ENCODE measurements at regions not wholly inside any gene's neighbourhood (a gene's known extent, or its start where the extent isn't known, plus 50 kb on each side); places are given as distances from the start of the nearest gene placed in this dataset.

GRCh38 chr6:119742188-119742803, 392.7 kb upstream of the MAN1A1 start:
- no peaks in the 10 kb centered on the region for H3K9me3 Mint-ChIP-seq
- peak; percentile 91 for ATAC-seq
- peak; percentile 86 for DNase-seq (ENCODE audit: low spot score)
- no peak overlapping the region for H3K4me3 Mint-ChIP-seq
- H3K27me3 Mint-ChIP-seq (ENCODE audit: low read depth) = no peaks in the 10 kb centered on the region
- TF ChIP-seq ZBTB21 (CRISPR knock-in tag; IDR thresholded peaks at IDR 0.05; ENCODE audit: borderline replicate concordance) = no peak
- TF ChIP-seq KAT7 (CRISPR knock-in tag; IDR thresholded peaks at IDR 0.05; ENCODE audit: borderline replicate concordance) = no peak
- TF ChIP-seq CTCF (IDR thresholded peaks at IDR 0.05) = peak; percentile 77
- no peak for TF ChIP-seq MYBL2 (CRISPR knock-in tag; IDR thresholded peaks at IDR 0.05)
- no peaks in the 10 kb centered on the region for H3K36me3 Mint-ChIP-seq
- ChIA-PET CTCF (interaction anchor here (0.7 to 1.4 kb wide), 3 partner anchors 224 to 335 kb away, joined by 3 to 4 read pairs (median 4); no protein-coding TSS in a partner anchor), POLR2A (no interaction called here)
- H3K27ac Mint-ChIP-seq = no peak overlapping the region
- no peaks in the 10 kb centered on the region for H3K4me1 Mint-ChIP-seq

DNA sequence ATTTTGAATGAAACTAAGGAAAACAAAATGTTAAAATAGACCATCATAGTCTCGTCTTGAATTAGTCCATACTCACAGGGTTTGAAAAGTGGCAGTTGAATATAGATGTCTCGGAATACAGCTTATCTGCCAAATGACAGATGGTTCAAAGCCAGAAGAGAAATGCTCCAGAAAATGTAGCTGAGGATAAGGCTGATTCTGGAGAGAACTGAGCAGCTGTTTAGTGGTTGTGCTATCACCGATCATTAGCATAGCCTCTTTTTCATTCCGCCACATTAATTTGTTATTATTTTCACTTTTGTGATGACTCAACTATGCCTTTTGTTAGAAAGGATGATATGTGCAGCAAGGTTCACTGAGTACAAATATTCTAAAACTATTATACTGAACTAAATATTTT, 390.2 kb upstream of the MAN1A1 start:
- TF ChIP-seq MYBL2 (CRISPR knock-in tag; IDR thresholded peaks at IDR 0.05) (no peak), FOXJ3 (CRISPR knock-in tag; IDR thresholded peaks at IDR 0.05; ENCODE audit: borderline replicate concordance) (no peak), PRRX2 (CRISPR knock-in tag; IDR thresholded peaks at IDR 0.05) (no peak), GABPB1 (CRISPR knock-in tag; IDR thresholded peaks at IDR 0.05) (no peak), NFE2L1 (CRISPR knock-in tag; IDR thresholded peaks at IDR 0.05) (no peak), ELF4 (CRISPR knock-in tag; IDR thresholded peaks at IDR 0.05; ENCODE audit: low read depth) (no peak), ZBTB21 (CRISPR knock-in tag; IDR thresholded peaks at IDR 0.05; ENCODE audit: borderline replicate concordance) (no peak), FOXP1 (CRISPR knock-in tag; IDR thresholded peaks at IDR 0.05; ENCODE audit: borderline replicate concordance) (no peak), PREB (CRISPR knock-in tag; IDR thresholded peaks at IDR 0.05; ENCODE audit: borderline replicate concordance) (no peak), USF2 (CRISPR knock-in tag; IDR thresholded peaks at IDR 0.05) (no peak), NFATC4 (CRISPR knock-in tag; IDR thresholded peaks at IDR 0.05) (no peak)
- TF ChIP-seq, protein P1, sequence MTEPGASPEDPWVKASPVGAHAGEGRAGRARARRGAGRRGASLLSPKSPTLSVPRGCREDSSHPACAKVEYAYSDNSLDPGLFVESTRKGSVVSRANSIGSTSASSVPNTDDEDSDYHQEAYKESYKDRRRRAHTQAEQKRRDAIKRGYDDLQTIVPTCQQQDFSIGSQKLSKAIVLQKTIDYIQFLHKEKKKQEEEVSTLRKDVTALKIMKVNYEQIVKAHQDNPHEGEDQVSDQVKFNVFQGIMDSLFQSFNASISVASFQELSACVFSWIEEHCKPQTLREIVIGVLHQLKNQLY (CRISPR knock-in tag; IDR thresholded peaks at IDR 0.05) = no peak
- TF ChIP-seq, protein P2, sequence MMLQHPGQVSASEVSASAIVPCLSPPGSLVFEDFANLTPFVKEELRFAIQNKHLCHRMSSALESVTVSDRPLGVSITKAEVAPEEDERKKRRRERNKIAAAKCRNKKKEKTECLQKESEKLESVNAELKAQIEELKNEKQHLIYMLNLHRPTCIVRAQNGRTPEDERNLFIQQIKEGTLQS (CRISPR knock-in tag; conservative IDR thresholded peaks at IDR 0.05) = no peak
- Mint-ChIP-seq H3K27me3 (ENCODE audit: low read depth) (no peaks in the 10 kb centered on the region), H3K9me3 (no peaks in the 10 kb centered on the region), H3K36me3 (no peaks in the 10 kb centered on the region), H3K4me1 (no peaks in the 10 kb centered on the region), H3K4me3 (no peak overlapping the region), H3K27ac (no peak overlapping the region)
- POLR2A ChIA-PET = no interaction called here
- DNase-seq (ENCODE audit: low spot score) (no peak), ATAC-seq (no peak)
- CTCF ChIA-PET = interaction anchor here (0.7 to 1.4 kb wide), 3 partner anchors 12 to 389 kb away, joined by 3 to 4 read pairs (median 4); no protein-coding TSS in a partner anchor

DNA sequence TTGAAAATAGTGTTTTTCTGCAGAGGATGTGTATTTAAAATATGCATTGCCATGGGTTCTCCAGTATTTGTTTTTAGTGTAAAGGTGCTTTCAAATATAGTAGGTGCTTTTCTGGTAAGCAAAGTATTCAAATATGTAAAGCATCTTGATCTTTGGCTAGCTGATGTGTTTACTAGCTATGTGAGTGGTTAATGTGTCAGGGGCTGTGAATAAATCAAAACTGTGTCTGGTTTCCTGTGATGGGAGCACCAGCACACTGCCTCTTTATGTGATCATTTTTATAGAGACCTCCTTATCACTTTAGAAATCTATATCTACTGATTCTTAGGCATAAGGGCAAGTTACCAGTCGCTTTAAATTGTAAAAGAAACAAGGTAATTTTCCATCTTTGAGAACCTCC, 388.9 kb upstream of the MAN1A1 start:
- ATAC-seq (no peak), DNase-seq (ENCODE audit: low spot score) (no peak)
- ChIA-PET CTCF (interaction anchor here (1.4 to 2.2 kb wide), 2 partner anchors 388 to 590 kb away, joined by 4 to 6 read pairs; no protein-coding TSS in a partner anchor), POLR2A (no interaction called here)
- H3K4me3 Mint-ChIP-seq = no peak overlapping the region
- no peaks in the 10 kb centered on the region for H3K4me1 Mint-ChIP-seq
- no peaks in the 10 kb centered on the region for H3K36me3 Mint-ChIP-seq
- H3K9me3 Mint-ChIP-seq = no peaks in the 10 kb centered on the region
- H3K27ac Mint-ChIP-seq = no peak overlapping the region
- H3K27me3 Mint-ChIP-seq (ENCODE audit: low read depth) = no peaks in the 10 kb centered on the region
- TF ChIP-seq GABPB1 (CRISPR knock-in tag; IDR thresholded peaks at IDR 0.05) (no peak), TP53 (CRISPR knock-in tag; IDR thresholded peaks at IDR 0.05) (no peak), ZNF138 (CRISPR knock-in tag; conservative IDR thresholded peaks at IDR 0.05) (no peak), ERG (CRISPR knock-in tag; IDR thresholded peaks at IDR 0.05) (no peak), ZNF396 (CRISPR knock-in tag; IDR thresholded peaks at IDR 0.05; ENCODE audit: borderline replicate concordance) (no peak), NFE2L1 (CRISPR knock-in tag; IDR thresholded peaks at IDR 0.05) (no peak), USF2 (CRISPR knock-in tag; IDR thresholded peaks at IDR 0.05) (no peak)
- TF ChIP-seq, protein P3, sequence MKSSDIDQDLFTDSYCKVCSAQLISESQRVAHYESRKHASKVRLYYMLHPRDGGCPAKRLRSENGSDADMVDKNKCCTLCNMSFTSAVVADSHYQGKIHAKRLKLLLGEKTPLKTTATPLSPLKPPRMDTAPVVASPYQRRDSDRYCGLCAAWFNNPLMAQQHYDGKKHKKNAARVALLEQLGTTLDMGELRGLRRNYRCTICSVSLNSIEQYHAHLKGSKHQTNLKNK (CRISPR knock-in tag; IDR thresholded peaks at IDR 0.05) = no peak
